ENCODE measurements at regions not wholly inside any gene's neighbourhood (a gene's known extent, or its start where the extent isn't known, plus 50 kb on each side); places are given as distances from the start of the nearest gene placed in this dataset.
A peak's percentile ranks its signal among the peaks of the same experiment; 100 is the strongest.

DNA sequence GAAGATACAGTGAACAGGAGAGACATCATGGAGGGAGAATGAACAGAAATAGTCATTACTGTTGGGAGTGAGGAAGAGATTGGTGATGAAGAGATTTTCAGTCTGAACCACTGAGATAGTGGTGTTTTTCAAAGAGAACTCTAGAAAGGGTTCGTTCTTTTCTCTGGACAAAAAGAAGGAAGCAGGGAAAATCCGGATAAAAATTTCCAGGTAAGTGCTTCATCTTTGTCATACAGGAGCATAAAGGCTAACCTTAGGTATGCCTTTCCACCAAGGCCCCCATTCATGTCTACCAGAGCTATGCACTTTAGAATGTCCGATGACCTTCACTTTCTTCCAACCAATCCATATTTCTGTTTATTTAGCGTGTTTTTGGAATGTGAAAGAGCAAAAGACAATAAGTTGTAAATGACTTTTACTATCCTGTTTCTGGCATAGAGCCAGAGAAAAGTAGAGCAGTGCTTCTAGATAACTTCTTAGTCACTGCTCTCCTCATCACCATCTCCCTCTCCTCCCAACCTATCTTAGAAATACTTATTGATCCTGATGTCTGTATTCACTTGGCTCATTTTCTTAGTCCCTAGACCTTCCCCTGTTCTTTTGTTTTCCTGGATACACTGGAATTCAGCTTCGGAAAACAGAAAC, 116.5 kb downstream of the TTC6 start (continued):
- TF ChIP-seq HOMEZ (CRISPR knock-in tag; IDR thresholded peaks at IDR 0.05; ENCODE audit: low read depth) (peak; percentile 100), ZSCAN12 (CRISPR knock-in tag; IDR thresholded peaks at IDR 0.05) (no peak), ZNF552 (CRISPR knock-in tag; IDR thresholded peaks at IDR 0.05; ENCODE audit: borderline replicate concordance) (no peak), SRF (IDR thresholded peaks at IDR 0.05; ENCODE audit: low read depth, low read length) (no peak), NFE2 (CRISPR knock-in tag; IDR thresholded peaks at IDR 0.05) (no peak), IRF2 (CRISPR knock-in tag; IDR thresholded peaks at IDR 0.05) (peak; percentile 76; the same call in 1 of the 2 replicates), ZNF24 (IDR thresholded peaks at IDR 0.05) (peak; percentile 87), ZNF329 (CRISPR knock-in tag; IDR thresholded peaks at IDR 0.05; ENCODE audit: low read depth) (no peak), THAP8 (CRISPR knock-in tag; IDR thresholded peaks at IDR 0.05; ENCODE audit: borderline replicate concordance) (no peak), HIVEP1 (CRISPR knock-in tag; IDR thresholded peaks at IDR 0.05) (no peak), ZNF574 (CRISPR knock-in tag; IDR thresholded peaks at IDR 0.05) (0 out of 2 replicates have a peak, but pooled peaks have one; percentile 18), TGIF2 (CRISPR knock-in tag; IDR thresholded peaks at IDR 0.05) (no peak), MIXL1 (CRISPR knock-in tag; IDR thresholded peaks at IDR 0.05) (peak; percentile 95)
- TF ChIP-seq, protein P1, sequence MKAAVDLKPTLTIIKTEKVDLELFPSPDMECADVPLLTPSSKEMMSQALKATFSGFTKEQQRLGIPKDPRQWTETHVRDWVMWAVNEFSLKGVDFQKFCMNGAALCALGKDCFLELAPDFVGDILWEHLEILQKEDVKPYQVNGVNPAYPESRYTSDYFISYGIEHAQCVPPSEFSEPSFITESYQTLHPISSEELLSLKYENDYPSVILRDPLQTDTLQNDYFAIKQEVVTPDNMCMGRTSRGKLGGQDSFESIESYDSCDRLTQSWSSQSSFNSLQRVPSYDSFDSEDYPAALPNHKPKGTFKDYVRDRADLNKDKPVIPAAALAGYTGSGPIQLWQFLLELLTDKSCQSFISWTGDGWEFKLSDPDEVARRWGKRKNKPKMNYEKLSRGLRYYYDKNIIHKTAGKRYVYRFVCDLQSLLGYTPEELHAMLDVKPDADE (CRISPR knock-in tag; IDR thresholded peaks at IDR 0.05): no peak
- TF ChIP-seq, protein P2, sequence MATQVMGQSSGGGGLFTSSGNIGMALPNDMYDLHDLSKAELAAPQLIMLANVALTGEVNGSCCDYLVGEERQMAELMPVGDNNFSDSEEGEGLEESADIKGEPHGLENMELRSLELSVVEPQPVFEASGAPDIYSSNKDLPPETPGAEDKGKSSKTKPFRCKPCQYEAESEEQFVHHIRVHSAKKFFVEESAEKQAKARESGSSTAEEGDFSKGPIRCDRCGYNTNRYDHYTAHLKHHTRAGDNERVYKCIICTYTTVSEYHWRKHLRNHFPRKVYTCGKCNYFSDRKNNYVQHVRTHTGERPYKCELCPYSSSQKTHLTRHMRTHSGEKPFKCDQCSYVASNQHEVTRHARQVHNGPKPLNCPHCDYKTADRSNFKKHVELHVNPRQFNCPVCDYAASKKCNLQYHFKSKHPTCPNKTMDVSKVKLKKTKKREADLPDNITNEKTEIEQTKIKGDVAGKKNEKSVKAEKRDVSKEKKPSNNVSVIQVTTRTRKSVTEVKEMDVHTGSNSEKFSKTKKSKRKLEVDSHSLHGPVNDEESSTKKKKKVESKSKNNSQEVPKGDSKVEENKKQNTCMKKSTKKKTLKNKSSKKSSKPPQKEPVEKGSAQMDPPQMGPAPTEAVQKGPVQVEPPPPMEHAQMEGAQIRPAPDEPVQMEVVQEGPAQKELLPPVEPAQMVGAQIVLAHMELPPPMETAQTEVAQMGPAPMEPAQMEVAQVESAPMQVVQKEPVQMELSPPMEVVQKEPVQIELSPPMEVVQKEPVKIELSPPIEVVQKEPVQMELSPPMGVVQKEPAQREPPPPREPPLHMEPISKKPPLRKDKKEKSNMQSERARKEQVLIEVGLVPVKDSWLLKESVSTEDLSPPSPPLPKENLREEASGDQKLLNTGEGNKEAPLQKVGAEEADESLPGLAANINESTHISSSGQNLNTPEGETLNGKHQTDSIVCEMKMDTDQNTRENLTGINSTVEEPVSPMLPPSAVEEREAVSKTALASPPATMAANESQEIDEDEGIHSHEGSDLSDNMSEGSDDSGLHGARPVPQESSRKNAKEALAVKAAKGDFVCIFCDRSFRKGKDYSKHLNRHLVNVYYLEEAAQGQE (IDR thresholded peaks at IDR 0.05; ENCODE audit: borderline replicate concordance in 1 of 2, low read depth in 1 of 2, low read length in 2 of 2): peak in 1 of 2 experiments; percentile 69; a peak in 1 of 4 replicates
- TF ChIP-seq, protein P3, sequence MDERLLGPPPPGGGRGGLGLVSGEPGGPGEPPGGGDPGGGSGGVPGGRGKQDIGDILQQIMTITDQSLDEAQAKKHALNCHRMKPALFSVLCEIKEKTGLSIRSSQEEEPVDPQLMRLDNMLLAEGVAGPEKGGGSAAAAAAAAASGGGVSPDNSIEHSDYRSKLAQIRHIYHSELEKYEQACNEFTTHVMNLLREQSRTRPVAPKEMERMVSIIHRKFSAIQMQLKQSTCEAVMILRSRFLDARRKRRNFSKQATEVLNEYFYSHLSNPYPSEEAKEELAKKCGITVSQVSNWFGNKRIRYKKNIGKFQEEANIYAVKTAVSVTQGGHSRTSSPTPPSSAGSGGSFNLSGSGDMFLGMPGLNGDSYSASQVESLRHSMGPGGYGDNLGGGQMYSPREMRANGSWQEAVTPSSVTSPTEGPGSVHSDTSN (CRISPR knock-in tag; IDR thresholded peaks at IDR 0.05): 0 out of 2 replicates have a peak, but pooled peaks have one; percentile 6
- TF ChIP-seq, protein P4, sequence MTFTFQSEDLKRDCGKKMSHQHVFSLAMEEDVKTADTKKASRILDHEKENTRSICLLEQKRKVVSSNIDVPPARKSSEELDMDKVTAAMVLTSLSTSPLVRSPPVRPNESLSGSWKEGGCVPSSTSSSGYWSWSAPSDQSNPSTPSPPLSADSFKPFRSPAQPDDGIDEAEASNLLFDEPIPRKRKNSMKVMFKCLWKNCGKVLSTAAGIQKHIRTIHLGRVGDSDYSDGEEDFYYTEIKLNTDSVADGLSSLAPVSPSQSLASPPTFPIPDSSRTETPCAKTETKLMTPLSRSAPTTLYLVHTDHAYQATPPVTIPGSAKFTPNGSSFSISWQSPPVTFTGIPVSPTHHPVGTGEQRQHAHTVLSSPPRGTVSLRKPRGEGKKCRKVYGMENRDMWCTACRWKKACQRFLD (CRISPR knock-in tag; IDR thresholded peaks at IDR 0.05; ENCODE audit: borderline replicate concordance): no peak; the same call in 1 of the 2 replicates
